NCI-H460 (cell line): ENCODE measurements at regions not wholly inside any gene's neighbourhood (a gene's known extent, or its start where the extent isn't known, plus 50 kb on each side); places are given as distances from the start of the nearest gene placed in this dataset.

Source experiments
- DNase-seq: peaks from one replicate; pipeline ENCODE4 v3.0.0-alpha.2; 2016; ENCODE audit warnings: low read depth; ENCODE audit errors: extremely low read depth

DNA sequence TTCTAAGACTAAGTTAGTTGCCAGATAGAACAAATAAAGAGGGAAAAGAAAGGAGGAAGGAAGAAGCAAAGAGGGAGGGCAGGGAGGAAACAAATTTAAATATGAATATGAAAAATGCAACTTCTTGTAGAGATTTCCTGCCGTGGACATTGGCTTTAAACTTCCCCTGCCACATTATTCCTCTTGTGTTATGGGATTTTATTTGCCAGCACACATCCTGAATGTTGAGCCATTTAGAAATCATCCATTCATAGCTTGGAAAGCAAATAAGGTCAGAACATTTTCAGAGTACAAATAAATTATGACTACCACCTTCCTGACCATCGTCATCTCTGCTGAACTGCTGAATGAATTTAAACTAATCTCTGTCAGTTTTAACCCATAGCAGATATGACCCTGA is 911.9 kb upstream of the LRRN3 start:
- DNase-seq = no peak

DNA sequence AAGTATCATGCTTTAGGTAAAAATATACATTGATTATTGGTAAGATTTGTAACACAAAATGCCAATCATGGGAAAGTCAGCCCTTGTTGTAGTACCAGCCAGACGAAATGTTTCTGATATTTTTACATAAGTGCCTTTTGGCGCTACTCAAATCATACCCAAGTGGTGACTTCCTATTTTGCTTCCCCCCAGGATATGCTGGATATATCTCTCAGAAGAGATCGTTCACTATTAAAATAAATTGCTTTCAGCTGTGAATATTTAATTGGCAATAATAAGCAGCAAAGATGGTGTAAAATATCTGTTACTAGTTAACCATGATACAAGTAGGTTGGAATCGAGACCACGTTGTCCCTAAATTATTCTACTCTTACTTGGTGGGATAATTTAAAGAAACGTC is 909.2 kb upstream of the LRRN3 start:
- DNase-seq = no peak

DNA sequence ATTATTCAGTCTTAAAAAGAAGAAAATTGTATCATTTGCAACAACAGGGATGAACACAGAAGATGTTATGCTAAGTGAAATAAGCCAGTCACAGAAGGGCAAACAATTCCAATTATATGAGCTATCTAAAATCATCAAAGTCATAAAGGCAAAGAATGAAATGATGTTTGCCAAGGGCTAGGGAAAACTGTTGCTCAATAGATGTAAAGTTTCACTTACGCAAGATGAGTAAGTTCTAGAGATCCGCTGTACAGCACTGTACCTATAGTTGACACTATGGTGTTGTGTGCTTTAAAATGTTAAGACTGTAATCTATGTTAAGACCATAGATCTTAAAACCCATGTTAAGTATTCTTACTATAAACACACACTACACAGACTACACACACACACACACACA is 904.6 kb upstream of the LRRN3 start:
- DNase-seq = peak; percentile 17

DNA sequence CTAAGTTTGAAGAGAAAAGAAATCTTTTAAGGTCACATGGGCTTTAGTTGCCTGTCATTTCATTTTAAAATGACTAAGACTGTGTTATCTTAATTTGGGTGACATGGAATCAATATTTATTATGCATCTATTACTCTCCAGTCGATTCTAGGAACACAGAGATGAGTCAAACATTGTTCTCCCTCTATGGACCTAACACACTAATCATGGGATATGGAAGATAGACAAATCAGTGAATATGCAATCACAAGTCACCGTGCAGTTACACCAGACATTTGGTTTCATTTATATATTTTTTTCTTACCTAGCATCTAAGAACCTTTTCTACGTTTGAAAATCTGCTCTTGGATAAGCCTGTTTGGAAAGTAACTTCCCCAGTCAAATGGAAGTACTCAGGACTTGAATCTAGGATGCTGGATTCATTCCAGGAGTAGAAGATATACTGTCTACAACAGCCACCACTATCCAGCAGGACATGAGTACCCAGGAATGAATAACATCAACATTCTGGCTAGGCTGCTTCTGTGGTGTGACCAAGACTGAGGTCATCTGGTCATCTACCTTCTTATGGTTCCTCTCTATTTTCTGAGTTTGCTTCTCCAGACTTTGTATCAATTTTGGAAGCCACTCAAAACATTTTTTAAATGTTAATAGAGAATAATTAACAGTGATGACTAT is 902.9 kb upstream of the LRRN3 start:
- DNase-seq = no peak

DNA sequence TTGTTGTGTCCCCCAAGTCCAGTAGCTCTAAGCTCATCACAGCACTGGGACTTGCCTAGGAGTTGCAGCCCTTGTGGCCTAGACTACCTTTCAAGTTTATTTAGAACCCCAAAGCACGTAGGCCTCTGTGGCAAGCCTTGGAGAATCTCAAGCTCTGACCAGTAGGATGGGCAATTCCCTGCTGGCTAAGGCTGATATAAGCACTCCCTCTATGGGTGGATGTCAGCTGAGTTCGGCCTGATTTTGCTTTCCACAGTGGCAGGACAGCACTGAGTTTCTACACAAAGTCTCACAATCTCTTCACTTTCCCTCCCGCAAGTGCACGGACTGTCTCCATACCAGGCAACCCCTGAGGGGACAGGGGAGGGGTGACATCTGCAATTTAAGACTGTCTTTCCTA is 886.4 kb upstream of the LRRN3 start:
- peak; percentile 19 for DNase-seq

DNA sequence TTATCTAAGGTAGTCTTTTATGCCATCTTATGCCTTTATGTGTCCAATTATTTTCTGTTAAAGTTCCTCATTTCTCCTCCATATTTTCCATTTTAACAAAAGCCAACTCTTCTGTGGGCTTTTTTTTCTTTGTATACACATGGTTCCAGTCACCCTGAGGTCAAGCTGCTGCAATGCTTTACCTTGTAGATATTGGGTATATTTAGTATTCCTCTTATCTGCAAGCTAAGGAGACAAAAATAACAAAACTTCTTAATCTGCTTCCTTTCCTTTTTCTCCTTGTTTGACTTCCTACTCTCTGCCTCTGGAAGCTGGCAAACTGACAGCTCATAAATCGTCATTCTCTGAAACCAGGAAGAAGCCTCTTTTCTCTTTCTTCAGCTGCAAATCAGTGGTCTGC is 885.0 kb upstream of the LRRN3 start:
- no peak for DNase-seq

DNA sequence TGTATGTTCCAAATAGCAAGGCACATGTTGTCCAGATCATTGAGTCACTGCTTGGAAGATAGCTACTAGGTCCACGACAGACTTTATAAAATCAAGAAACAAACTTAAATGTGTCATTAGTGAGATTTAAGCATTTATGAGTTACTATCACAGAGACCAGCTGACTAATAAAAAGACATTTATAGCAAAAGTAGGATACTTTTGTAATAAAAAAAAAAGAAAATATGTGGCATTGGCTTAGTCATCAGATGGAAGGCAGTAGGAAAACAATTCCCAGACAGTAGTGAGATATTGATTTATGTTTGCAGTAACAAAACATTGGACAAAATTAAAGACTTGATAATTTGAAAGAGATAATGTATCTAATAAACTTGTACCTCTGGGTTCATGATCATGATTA is 881.0 kb upstream of the LRRN3 start:
- no peak for DNase-seq

DNA sequence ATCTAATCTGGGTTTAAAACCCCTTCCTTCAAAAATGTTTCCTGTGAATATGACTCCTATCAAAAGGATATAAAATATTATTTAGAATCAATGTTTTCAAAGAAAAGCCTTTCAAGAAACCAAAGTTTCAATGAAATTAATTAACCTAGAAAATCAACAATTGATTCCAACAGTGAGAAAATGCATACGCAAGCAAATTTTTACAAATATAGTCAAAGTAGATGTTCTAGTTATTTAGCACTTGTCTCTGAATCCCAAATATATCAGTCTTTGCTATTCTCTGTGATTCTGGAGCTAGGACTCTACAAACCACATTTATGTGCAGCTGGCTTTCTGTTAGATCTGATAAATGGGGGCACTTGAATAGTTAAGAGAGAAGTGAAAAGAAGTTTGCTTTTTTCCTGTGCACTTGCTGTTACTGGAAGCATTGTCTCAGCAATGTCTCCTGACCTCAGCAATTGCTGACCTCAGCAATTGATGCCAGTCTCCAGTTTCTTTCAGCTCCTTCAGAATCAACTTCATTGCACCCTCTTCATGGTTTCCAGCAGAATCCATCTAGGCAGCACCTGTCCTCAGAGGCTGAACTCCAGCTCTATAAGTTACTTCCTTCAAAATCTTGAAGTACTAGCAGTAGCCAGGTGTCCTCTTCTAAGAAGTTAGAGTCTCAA is 879.9 kb upstream of the LRRN3 start:
- no peak for DNase-seq

DNA sequence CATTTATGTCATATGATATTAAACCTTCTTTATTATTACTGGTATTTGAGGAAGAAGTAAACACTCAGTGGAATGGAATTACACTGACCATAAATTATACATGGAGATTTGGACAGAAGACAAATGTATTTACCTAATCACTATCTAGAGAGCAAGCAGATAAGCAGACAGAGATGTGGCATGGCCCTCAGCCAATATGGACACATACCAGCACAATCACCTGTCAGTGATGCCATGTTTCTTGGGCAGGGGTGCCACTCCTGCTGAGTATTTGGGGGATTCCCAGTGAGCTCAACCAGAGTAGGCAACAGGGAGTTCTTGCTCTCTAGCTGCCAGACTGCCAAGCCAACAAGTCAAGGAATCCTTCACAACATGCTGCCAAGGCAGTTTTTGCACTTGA is 866.3 kb upstream of the LRRN3 start:
- DNase-seq = no peak

DNA sequence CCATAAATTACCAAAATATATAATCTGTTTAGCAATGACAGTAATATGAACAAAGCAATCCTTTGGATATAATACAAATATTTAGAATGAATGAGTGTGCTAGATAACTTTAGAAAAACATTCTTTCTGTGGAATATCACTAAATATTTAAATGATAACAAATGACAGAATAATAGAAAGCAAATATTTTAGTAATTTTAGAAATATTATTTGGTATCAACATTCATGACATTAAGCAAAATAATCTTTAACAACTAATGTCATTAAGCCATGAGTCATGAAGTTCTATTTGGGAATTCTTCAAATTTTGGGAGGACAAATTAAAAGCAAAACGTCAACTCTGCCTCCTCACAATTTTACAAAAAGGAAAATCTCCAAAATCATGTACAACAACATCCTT is 844.8 kb upstream of the LRRN3 start:
- no peak for DNase-seq

DNA sequence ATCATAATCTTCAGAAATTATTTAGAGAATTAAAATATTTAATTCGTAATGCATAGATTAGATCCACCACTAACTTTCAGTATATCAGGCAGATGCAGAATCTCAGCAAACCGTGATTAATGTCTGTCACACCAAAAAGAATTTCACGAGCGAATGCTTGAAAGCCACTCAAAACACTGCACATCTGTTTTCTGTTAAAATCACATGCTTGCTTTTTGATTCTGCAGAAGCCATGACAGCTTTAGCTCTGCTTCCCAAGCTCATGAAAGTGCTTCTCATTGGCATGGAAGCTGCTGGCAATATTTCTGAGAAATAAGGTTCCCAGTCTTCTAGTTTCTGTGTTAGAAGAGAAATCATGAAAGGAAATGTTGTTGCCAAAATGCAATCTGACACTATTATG is 837.8 kb upstream of the LRRN3 start:
- DNase-seq = no peak

DNA sequence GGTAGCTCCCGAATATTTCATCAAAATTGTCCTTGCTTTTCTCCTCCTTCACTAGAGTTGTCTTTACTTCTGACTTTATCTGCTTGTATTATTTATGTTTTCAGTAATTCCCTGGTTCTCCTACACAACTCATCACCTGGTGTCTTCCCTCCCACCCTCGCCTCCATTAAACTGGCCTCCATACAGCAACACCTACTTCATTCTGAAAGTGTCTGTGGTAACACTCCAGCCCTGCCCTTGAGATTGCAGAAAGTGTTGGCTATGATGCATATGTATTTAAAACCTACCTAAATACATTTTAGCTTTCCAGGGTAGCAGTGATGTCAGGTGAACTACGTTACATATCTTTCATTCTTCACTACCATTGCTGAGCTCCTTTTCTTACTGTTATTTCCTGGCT is 833.3 kb upstream of the LRRN3 start:
- DNase-seq = no peak

DNA sequence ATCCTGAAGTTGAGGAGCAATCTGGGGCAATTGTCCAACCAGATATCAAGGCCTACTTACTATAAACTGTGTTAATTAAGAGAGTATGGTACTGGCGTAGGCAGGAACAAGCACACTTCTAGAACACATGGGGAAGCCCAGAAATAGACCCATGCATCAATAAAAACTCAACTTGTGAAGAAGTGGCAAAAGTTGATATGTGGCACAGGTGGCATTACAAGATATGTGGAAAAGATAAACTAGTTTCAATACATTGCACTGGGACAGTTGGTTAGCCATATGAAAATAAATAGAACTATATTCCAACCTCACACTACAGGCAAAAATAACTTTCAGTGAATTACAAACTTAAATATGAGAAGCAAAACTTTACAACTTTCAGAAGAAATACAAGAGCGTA is 828.7 kb upstream of the LRRN3 start:
- no peak for DNase-seq

DNA sequence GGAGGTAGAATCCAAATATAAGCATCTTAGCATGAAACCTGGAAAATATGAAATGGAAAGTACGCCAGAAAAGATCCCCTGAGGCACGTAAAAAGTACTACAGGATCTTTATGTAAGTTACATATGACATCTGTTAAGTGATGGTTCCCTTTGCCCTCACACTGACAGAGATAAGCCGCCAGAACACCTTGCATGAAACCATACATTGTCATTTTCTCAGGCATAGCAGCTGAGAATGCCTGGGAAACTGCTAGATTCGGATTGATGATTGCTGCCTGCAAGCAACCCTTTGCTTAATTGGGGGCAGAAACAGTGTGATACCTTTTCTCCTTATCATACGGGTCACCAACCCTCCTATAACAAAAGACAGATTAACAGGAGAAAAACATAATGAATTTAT is 826.6 kb upstream of the LRRN3 start:
- DNase-seq = no peak

DNA sequence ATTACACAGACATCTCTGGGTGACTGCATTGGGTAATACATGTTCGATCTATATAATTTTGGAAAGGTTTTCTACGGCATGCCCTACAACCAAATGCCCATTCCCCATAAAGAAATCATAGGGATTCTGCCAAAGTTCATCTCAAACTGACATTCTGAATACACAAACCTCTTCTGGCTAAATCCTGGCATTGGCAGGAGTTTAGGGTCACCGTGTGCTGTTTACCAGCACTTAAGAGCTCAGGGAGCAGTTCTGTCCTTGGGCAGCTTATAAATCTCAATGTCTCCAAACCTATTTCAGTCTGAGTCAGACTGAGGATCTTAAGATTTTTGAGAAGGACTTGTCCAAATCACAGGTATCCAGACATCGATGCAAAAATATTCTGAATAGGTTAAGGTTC is 809.6 kb upstream of the LRRN3 start:
- DNase-seq = no peak

DNA sequence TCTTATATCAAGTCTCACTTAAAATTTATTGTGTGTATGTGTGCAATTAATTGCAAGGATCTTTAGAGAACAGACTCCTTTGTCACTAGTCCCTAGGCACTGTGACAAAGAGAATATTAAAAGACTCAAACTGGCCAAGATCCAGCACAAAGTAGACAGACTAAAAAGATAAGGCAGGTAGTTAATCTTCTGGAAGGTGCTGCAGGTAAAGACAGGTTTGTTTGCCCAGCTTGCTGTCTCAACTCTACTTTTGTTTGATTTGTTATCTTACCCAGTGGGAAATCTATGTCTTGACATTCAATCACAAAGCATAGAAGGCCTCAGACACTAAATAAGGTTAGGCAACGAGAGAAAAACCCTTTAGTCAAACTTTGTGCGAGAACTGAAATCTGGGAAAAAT is 807.9 kb upstream of the LRRN3 start:
- DNase-seq = no peak

DNA sequence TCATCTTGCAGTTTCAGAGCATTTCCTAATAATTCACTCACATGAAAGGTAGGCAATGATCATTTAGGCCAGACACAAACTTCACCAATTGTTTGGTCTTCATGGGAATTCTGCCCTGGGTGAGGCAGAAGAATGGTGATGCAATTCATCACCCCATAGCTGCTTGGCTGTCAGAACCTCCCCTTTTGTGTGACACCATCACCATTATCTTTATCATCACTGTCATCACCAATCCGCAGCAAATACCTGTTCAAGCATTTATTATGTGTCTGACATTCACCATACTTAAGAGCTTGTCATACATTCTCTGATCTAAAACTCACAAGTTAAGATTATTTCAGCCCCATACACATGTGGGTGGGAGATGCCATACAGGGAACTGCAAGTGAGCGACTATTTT is 799.5 kb upstream of the LRRN3 start:
- no peak for DNase-seq

DNA sequence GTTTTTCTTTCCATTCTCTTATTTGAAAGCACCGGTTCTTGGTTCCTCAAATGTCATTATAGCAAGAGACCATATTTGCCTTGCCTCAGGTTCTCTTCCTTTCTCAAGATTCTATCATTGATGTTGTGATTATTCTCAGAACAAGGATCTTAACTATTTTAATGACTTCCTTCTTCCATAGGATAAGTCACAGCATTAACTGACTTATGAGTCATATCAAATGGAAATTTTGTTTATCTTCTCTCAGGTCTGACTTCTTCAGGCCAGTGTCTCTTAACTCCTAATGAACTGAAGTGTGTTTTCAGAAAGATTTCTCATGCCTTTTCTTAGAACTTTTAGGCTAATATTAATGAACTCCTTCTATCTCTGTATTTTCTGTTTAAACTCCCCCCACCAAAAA is 794.6 kb upstream of the LRRN3 start:
- no peak for DNase-seq

DNA sequence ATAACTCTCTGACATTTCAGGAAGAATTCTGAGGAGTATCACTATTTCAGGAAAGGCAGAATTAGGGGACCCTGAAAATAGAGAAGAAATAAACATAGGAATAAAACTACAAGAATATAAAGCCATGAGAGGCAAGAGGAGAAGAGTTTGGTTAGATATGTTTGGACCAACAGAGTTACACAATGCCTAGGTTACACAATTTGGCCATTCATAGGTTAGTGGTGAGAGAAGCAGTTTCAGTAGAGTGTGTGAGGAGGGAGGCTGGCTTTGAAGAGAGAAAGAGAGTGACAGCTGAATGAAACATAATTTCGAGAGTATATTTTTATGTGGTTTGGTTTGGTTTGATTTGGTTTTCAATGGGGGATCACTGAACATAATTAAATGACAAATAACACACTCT is 783.2 kb upstream of the LRRN3 start:
- no peak for DNase-seq

DNA sequence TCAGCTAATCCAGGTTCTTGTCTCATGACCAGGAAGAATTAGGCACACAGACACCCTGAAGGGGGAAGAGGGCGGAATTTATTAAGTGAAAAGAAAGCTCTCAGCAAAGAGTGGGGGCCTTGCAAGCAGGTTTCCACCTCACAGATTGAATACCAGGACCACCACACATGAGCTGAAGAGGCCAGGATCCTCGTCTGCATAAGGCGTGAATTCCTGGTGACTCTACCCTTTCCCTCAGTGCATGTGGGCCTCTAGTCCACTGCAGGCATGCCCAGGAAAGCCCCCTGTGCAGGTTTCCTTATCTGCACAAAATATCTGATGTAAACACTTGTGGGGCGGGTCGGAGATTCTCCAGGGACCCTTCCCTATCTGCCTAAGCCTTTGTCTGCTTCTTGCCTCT is 782.1 kb upstream of the LRRN3 start:
- DNase-seq = no peak

DNA sequence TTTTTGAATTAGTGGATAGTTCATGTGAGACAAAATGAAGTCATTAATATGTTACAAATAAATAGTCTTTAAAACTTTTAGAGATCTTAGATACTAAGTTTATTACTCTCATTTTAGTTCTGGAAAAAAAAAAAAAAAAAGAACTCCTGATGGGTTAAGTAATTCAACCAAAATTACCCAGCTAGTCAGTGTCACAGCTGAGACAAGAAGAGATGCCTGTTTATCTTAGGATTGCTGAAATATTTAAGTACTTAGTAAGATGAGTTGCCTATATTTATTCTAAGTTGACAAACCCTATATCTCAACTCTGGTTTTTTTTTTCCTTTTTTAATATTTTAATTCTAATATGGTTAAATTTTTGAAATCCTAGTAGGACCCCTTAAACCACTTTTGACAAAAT is 781.0 kb upstream of the LRRN3 start:
- no peak for DNase-seq

DNA sequence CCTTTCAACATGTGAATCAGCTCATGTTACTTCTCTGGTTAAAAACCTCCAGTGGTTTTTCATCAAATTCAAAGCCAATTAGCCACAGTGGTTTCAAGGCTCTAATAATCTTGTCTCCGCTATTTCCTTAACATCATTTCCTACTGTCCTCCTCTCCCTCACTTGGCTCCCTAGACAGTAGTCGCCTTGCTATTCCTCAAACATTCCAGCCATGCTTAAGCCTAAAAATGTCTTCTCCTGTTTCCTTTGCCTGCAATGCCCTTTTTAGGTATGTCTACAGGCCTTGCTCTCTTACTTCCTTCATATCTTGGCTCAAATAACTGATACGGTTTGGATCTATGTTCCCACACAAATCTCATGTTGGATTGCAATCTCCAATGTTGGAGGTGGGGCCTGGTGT is 779.4 kb upstream of the LRRN3 start:
- no peak for DNase-seq
